ENCODE measurements at regions not wholly inside any gene's neighbourhood (a gene's known extent, or its start where the extent isn't known, plus 50 kb on each side); places are given as distances from the start of the nearest gene placed in this dataset.

GRCh38 chr16:26898200-26898599, 168.5 kb upstream of the C16orf82 start:
- Histone ChIP-seq H3K4me3 (no peak overlapping the region), H3K9me3 (no peaks in the 10 kb centered on the region), H3K36me3 (no peaks in the 10 kb centered on the region), H3K27ac (no peak overlapping the region), H3K4me1 (no peaks in the 10 kb centered on the region), H3K27me3 (no peaks in the 10 kb centered on the region)
- TF ChIP-seq CTCF (IDR thresholded peaks at IDR 0.05) (no peak), POLR2AphosphoS5 (IDR thresholded peaks at IDR 0.05) (no peak), POLR2A (IDR thresholded peaks at IDR 0.05) (no peak), EP300 (IDR thresholded peaks at IDR 0.05) (no peak)
- no peak for DNase-seq
- intact Hi-C loops (cut with DNase I): no loop called here

GRCh38 chr16:26901196-26901861, 165.4 kb upstream of the C16orf82 start:
- H3K4me3 ChIP-seq: no peak overlapping the region
- 79 to 82% methylated on average over 6 of the region's 6 CpGs for WGBS, 2 donors
- intact Hi-C loops (cut with DNase I): no loop called here
- no peaks in the 10 kb centered on the region for H3K27me3 ChIP-seq
- no peak overlapping the region for H3K27ac ChIP-seq
- H3K9me3 ChIP-seq: no peaks in the 10 kb centered on the region
- DNase-seq: no peak
- H3K36me3 ChIP-seq: no peaks in the 10 kb centered on the region
- H3K4me1 ChIP-seq: no peaks in the 10 kb centered on the region
- TF ChIP-seq POLR2AphosphoS5 (IDR thresholded peaks at IDR 0.05): no peak
- no peak for TF ChIP-seq CTCF (IDR thresholded peaks at IDR 0.05)
- TF ChIP-seq POLR2A (IDR thresholded peaks at IDR 0.05): no peak
- TF ChIP-seq EP300 (IDR thresholded peaks at IDR 0.05): no peak

- Histone ChIP-seq H3K4me3 (no peak overlapping the region), H3K27me3 (no peaks in the 10 kb centered on the region), H3K9me3 (no peaks in the 10 kb centered on the region), H3K36me3 (no peaks in the 10 kb centered on the region), H3K27ac (no peak overlapping the region), H3K4me1 (no peaks in the 10 kb centered on the region)
- DNase-seq: no peak
- intact Hi-C loops (cut with DNase I): no loop called here
- TF ChIP-seq EP300 (IDR thresholded peaks at IDR 0.05): no peak
- TF ChIP-seq CTCF (IDR thresholded peaks at IDR 0.05): no peak
- no peak for TF ChIP-seq POLR2A (IDR thresholded peaks at IDR 0.05)
- TF ChIP-seq POLR2AphosphoS5 (IDR thresholded peaks at IDR 0.05): no peak
Measured at GRCh38 chr16:26901983-26902382, 164.7 kb upstream of the C16orf82 start.

- H3K27ac ChIP-seq: no peak overlapping the region
- no peaks in the 10 kb centered on the region for H3K27me3 ChIP-seq
- DNase-seq: no peak
- H3K4me1 ChIP-seq: no peaks in the 10 kb centered on the region
- no peak for TF ChIP-seq EP300 (IDR thresholded peaks at IDR 0.05)
- TF ChIP-seq CTCF (IDR thresholded peaks at IDR 0.05): no peak
- TF ChIP-seq POLR2AphosphoS5 (IDR thresholded peaks at IDR 0.05): no peak
- no peak for TF ChIP-seq POLR2A (IDR thresholded peaks at IDR 0.05)
- H3K36me3 ChIP-seq: no peaks in the 10 kb centered on the region
- 69 to 75% methylated on average over 2 of the region's 2 CpGs for WGBS, 2 donors
- H3K9me3 ChIP-seq: no peaks in the 10 kb centered on the region
- H3K4me3 ChIP-seq: no peak overlapping the region
- intact Hi-C loops (cut with DNase I): no loop called here
Measured at GRCh38 chr16:26905336-26905735, 161.4 kb upstream of the C16orf82 start.

- intact Hi-C loops (cut with DNase I): no loop called here
- Histone ChIP-seq H3K27me3 (no peaks in the 10 kb centered on the region), H3K36me3 (no peaks in the 10 kb centered on the region), H3K4me1 (no peaks in the 10 kb centered on the region), H3K9me3 (no peaks in the 10 kb centered on the region), H3K27ac (no peak overlapping the region), H3K4me3 (no peak overlapping the region)
- WGBS, 2 donors: 51 to 78% methylated on average over 4 of the region's 4 CpGs
- no peak for DNase-seq
- no peak for TF ChIP-seq EP300 (IDR thresholded peaks at IDR 0.05)
- no peak for TF ChIP-seq CTCF (IDR thresholded peaks at IDR 0.05)
- no peak for TF ChIP-seq POLR2A (IDR thresholded peaks at IDR 0.05)
- no peak for TF ChIP-seq POLR2AphosphoS5 (IDR thresholded peaks at IDR 0.05)
Measured at GRCh38 chr16:26909623-26910022, 157.1 kb upstream of the C16orf82 start.
